Left lung (tissue), 4 donors: ENCODE measurements at regions not wholly inside any gene's neighbourhood (a gene's known extent, or its start where the extent isn't known, plus 50 kb on each side); places are given as distances from the start of the nearest gene placed in this dataset.

Experiments
- ATAC-seq: fragments of 200-7000 bp; cut with Tn5 transposase; one replicate; pipeline ENCODE4 v1.9.1; 2020; ENCODE audit warnings: moderate library complexity
- DNase-seq, 4 donors: peaks; one replicate each; pipeline ENCODE4 v3.0.0-alpha.2; 2013 to 2020
- H3K27ac ChIP-seq, 2 donors: fragments of 200-600 bp; sonication (generic) in 1 of 2; one replicate each; pipeline versions ENCODE4 v1.5.0 to v1.8.0; 2020 to 2021
- H3K27me3 ChIP-seq, 2 donors: fragments of 200-600 bp; sonication (generic) in 1 of 2; one replicate each; pipeline versions ENCODE4 v1.5.0 to v1.8.0; 2020 to 2021
- H3K36me3 ChIP-seq, 2 donors: fragments of 200-600 bp; sonication (generic) in 1 of 2; one replicate each; pipeline versions ENCODE4 v1.5.0 to v1.8.0; 2020 to 2021
- H3K4me1 ChIP-seq, 2 donors: fragments of 200-600 bp; one replicate each; pipeline ENCODE4 v1.8.0; 2021
- H3K4me3 ChIP-seq, 2 donors: fragments of 200-600 bp; sonication (generic) in 1 of 2; one replicate each; pipeline versions ENCODE4 v1.5.0 to v1.8.0; 2020 to 2021; ENCODE audit warnings: mild to moderate bottlenecking in 1 of 2
- H3K9me3 ChIP-seq, 2 donors: fragments of 200-600 bp; sonication (generic) in 1 of 2; one replicate each; pipeline versions ENCODE4 v1.5.0 to v1.8.0; 2020 to 2021
- intact Hi-C, 2 donors: fragments of 100-400 bp; cut with DNase I; formaldehyde crosslinking; loops; one replicate each; pipeline versions ENCODE4 v1.11.2 to v1.14.2; 2022
- TF ChIP-seq, protein P1 (sequence below), 2 donors: fragments of 200-600 bp; sonication (generic) in 1 of 2; IDR thresholded peaks; one replicate each; pipeline versions ENCODE4 v1.5.0 to v1.8.0; 2021; ENCODE audit warnings: antibody characterized with exemption in 2 of 2
- donor health status: DM: no; HTN: yes; CAD: no.
- donor health status: DM: no; HTN: no; CAD: no.

DNA sequence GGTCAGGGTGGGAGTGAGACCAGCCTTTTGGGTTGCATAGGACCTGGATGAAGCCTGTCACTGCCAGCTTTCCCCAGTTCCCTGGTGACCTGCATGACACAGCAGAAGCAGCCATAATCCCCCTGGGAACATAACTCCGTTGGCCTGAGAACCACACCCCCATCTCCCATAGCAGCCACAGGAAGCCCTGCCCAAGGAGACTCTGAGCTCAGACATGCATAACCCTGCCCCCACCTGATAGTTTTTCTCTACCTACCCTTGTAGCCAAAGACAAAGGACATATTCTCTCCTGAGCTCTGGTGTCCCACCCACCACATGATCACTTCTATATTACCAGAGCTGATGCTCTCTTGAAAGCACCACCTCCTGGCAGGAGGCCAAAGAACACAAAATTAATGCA is 413.5 kb upstream of the HTR2A start:
- Histone ChIP-seq H3K27me3 (no peaks in the 10 kb centered on the region), H3K4me1 (no peaks in the 10 kb centered on the region), H3K36me3 (no peaks in the 10 kb centered on the region), H3K4me3 (no peak overlapping the region), H3K9me3 (peaks cover 0 to 9% of the 10 kb centered on the region in 2 donors), H3K27ac (no peak overlapping the region)
- DNase-seq, result no peak
- ATAC-seq, result no peak
- intact Hi-C loops, result no loop called here
- TF ChIP-seq, protein P1, sequence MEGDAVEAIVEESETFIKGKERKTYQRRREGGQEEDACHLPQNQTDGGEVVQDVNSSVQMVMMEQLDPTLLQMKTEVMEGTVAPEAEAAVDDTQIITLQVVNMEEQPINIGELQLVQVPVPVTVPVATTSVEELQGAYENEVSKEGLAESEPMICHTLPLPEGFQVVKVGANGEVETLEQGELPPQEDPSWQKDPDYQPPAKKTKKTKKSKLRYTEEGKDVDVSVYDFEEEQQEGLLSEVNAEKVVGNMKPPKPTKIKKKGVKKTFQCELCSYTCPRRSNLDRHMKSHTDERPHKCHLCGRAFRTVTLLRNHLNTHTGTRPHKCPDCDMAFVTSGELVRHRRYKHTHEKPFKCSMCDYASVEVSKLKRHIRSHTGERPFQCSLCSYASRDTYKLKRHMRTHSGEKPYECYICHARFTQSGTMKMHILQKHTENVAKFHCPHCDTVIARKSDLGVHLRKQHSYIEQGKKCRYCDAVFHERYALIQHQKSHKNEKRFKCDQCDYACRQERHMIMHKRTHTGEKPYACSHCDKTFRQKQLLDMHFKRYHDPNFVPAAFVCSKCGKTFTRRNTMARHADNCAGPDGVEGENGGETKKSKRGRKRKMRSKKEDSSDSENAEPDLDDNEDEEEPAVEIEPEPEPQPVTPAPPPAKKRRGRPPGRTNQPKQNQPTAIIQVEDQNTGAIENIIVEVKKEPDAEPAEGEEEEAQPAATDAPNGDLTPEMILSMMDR (IDR thresholded peaks at IDR 0.05), result no peak

DNA sequence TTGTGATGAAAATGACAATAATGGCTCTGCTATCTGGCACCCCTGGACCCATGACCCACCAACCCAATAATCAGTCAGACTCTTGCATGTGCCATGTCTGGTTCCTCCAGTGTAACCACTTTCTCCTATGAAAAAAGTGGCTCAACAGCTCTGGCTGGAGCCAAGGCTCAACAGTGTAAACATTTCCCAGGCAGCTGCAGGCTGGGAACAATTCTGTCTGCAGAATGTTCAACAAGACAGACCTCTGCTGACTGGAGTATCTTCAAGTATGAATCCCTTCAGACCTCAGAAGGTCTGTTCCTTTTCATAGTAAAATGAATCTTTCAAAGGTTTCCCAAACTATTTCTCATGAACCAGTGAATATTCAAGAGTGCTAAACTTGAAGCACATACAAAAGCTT is 410.1 kb upstream of the HTR2A start:
- no peaks in the 10 kb centered on the region for H3K27me3 ChIP-seq
- intact Hi-C loops, result no loop called here
- no peak overlapping the region for H3K27ac ChIP-seq
- DNase-seq (peak in 1 of 4 donors; percentile 5), ATAC-seq (peak; percentile 50)
- TF ChIP-seq, protein P1 (IDR thresholded peaks at IDR 0.05), result no peak
- H3K4me3 ChIP-seq, result no peak overlapping the region
- no peaks in the 10 kb centered on the region for H3K4me1 ChIP-seq
- H3K36me3 ChIP-seq, result no peaks in the 10 kb centered on the region
- H3K9me3 ChIP-seq, result peaks cover 0 to 9% of the 10 kb centered on the region in 2 donors

DNA sequence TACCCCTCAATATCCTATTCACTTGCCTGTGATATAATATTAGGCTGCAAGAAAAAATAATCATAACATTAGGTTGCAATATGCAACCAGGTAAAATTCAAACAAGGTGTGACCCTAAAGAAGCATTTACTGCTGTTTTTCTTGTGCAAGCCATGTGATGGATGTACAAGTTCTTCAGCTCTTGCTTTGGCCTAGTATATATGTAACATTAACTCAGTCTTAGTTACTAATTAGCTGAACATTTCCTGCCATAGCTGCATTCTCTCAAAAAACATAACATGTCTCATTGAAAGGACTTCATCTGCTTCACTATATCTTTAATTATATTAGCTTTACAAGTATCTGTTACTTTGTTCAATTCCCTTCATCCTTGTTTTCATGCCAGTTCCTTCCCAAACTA is 406.8 kb upstream of the HTR2A start:
- no peak overlapping the region for H3K4me3 ChIP-seq
- intact Hi-C loops, result no loop called here
- no peaks in the 10 kb centered on the region for H3K27me3 ChIP-seq
- H3K4me1 ChIP-seq, result no peaks in the 10 kb centered on the region
- H3K27ac ChIP-seq, result no peak overlapping the region
- H3K36me3 ChIP-seq, result no peaks in the 10 kb centered on the region
- DNase-seq (no peak), ATAC-seq (no peak)
- TF ChIP-seq, protein P1 (IDR thresholded peaks at IDR 0.05), result no peak
- no peaks in the 10 kb centered on the region for H3K9me3 ChIP-seq

DNA sequence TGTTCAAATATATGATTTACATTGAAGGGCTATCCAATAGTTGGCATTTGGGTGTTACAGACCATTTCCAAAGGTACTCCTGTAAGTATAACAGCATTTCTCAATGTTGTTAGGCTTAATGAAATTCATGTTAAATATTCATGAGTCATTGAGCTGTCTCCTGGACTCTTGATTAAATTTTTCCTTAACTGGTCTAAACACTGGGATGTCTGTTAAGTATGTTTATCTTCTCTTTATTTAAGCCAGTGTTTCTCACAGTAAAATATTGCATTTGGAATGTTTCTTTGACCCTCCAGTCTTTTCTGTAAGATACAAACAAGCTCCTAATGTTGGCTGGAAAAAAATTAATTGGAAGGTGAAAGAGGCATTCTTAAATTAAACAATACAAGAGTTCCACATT is 402.5 kb upstream of the HTR2A start:
- no peaks in the 10 kb centered on the region for H3K9me3 ChIP-seq
- intact Hi-C loops, result no loop called here
- H3K4me3 ChIP-seq, result no peak overlapping the region
- H3K36me3 ChIP-seq, result no peaks in the 10 kb centered on the region
- ATAC-seq (no peak), DNase-seq (no peak)
- H3K27ac ChIP-seq, result no peak overlapping the region
- no peaks in the 10 kb centered on the region for H3K27me3 ChIP-seq
- TF ChIP-seq, protein P1 (IDR thresholded peaks at IDR 0.05), result no peak
- H3K4me1 ChIP-seq, result no peaks in the 10 kb centered on the region

DNA sequence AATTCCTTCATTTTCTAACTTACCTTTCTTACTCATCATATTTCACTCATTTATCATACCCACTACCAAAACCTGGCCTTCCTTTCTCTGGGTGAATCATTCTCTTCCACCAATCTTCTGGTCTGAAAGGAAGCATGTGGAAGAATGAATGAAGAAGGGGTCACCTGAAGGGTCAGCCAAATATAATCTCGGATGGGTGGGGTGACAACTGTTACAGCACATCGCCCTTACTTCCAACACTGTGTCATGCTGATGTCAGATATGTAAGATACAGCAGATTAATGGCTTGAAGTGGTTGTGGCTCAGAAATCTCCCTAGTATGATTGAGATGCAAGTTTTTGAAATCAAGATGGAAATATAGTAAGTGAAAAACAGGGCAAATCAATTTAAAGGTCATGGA is 401.7 kb upstream of the HTR2A start:
- no peak for ATAC-seq
- Histone ChIP-seq H3K27ac (no peak overlapping the region), H3K4me3 (no peak overlapping the region), H3K36me3 (no peaks in the 10 kb centered on the region), H3K27me3 (no peaks in the 10 kb centered on the region), H3K4me1 (no peaks in the 10 kb centered on the region), H3K9me3 (no peaks in the 10 kb centered on the region)
- DNase-seq, result no peak
- intact Hi-C loops, result no loop called here
- TF ChIP-seq, protein P1 (IDR thresholded peaks at IDR 0.05), result no peak
